Hepatocyte (in vitro differentiated cells): ENCODE measurements at regions not wholly inside any gene's neighbourhood (a gene's known extent, or its start where the extent isn't known, plus 50 kb on each side); places are given as distances from the start of the nearest gene placed in this dataset.

Source experiments
- CTCF ChIP-seq: fragments of 200-600 bp; sonication (generic); IDR thresholded peaks from 2 replicates; pipeline ENCODE4 v1.5.1; 2016; ENCODE audit warnings: antibody characterized with exemption, mild to moderate bottlenecking; ENCODE audit not compliant: poor library complexity
- EZH2 ChIP-seq: fragments of 200-600 bp; sonication (generic); IDR thresholded peaks from 2 replicates; pipeline ENCODE4 v1.6.1; 2016; ENCODE audit warnings: antibody characterized with exemption, mild to moderate bottlenecking, borderline replicate concordance
- EZH2phosphoT487 ChIP-seq: fragments of 200-600 bp; sonication (generic); IDR thresholded peaks from one replicate; pipeline ENCODE4 v1.6.1; 2018; ENCODE audit warnings: antibody characterized with exemption, mild to moderate bottlenecking, low read depth, moderate library complexity; ENCODE audit not compliant: unreplicated experiment, severe bottlenecking

- no peak for TF ChIP-seq EZH2
- no peak for TF ChIP-seq CTCF
- TF ChIP-seq EZH2phosphoT487: no peak
Observed at GRCh38 chr13:79650688-79651087, 169.7 kb downstream of the NDFIP2 start.
